Gastrocnemius medialis (tissue), 4 donors: ENCODE measurements at regions not wholly inside any gene's neighbourhood (a gene's known extent, or its start where the extent isn't known, plus 50 kb on each side); places are given as distances from the start of the nearest gene placed in this dataset.

Source experiments
- ATAC-seq, 2 donors: fragments of 150-250 bp; one replicate each; pipeline ENCODE4 v1.9.1; 2016
- DNase-seq, 2 donors: peaks; one replicate each; pipeline ENCODE4 v3.0.0-alpha.2; 2019
- H3K27ac ChIP-seq, 4 donors: fragments of 200-600 bp; sonication (generic); 1 replicate in 1 of 4; 2 replicates in 3 of 4; pipeline ENCODE4 v1.5.1; 2016 to 2018; ENCODE audit warnings: mild to moderate bottlenecking in 2 of 4, moderate library complexity in 1 of 4
- H3K27me3 ChIP-seq, 3 donors: fragments of 200-600 bp; sonication (generic) in 2 of 3; 1 replicate in 1 of 3; 2 replicates in 2 of 3; pipeline versions ENCODE4 v1.5.1 to v1.6.0; 2016 to 2019; ENCODE audit warnings: mild to moderate bottlenecking in 1 of 3, moderate library complexity in 1 of 3
- H3K36me3 ChIP-seq, 2 donors: fragments of 200-600 bp; sonication (generic) in 1 of 2; one replicate each; pipeline ENCODE4 v1.5.1; 2017 to 2018
- H3K4me1 ChIP-seq, 2 donors: fragments of 200-600 bp; sonication (generic) in 1 of 2; one replicate each; pipeline ENCODE4 v1.5.1; 2016 to 2017; ENCODE audit warnings: mild to moderate bottlenecking in 2 of 2
- H3K4me3 ChIP-seq, 4 donors: fragments of 200-600 bp; sonication (generic) in 3 of 4; 1 replicate in 1 of 4; 2 replicates in 3 of 4; pipeline ENCODE4 v1.5.1; 2016 to 2019; ENCODE audit warnings: mild to moderate bottlenecking in 2 of 4
- H3K9me3 ChIP-seq, 3 donors: fragments of 200-600 bp; sonication (generic) in 2 of 3; 1 replicate in 1 of 3; 2 replicates in 2 of 3; pipeline ENCODE4 v1.5.1; 2016 to 2019
- CTCF ChIP-seq, 5 experiments: fragments of 450-650 bp in 3 of 5; fragments of 200-600 bp in 2 of 5; sonication (generic) in 2 of 5; IDR thresholded peaks in 4 of 5; conservative IDR thresholded peaks in 1 of 5; 1 replicate in 4 of 5; 2 replicates in 1 of 5; pipeline ENCODE4 v1.5.1; 2016 to 2019; ENCODE audit warnings: antibody characterized with exemption in 5 of 5, mild to moderate bottlenecking in 3 of 5, moderate library complexity in 3 of 5
- POLR2A ChIP-seq, 2 donors: fragments of 450-650 bp; IDR thresholded peaks; one replicate each; pipeline ENCODE4 v1.6.1; 2017; ENCODE audit warnings: antibody characterized with exemption in 2 of 2, mild to moderate bottlenecking in 2 of 2, moderate library complexity in 2 of 2
- in situ Hi-C, 4 donors: fragments of 200-750 bp; cut with MboI; loops; one replicate each; pipeline versions ENCODE4 v1.15.0 to v1.8.0; 2017; ENCODE audit warnings: low sequenced_read_pairs in 4 of 4
- intact Hi-C: fragments of 100-400 bp; cut with DNase I; formaldehyde crosslinking; loops from one replicate; pipeline ENCODE4 v1.15.1; 2023; ENCODE audit warnings: low total_unique reads

DNA sequence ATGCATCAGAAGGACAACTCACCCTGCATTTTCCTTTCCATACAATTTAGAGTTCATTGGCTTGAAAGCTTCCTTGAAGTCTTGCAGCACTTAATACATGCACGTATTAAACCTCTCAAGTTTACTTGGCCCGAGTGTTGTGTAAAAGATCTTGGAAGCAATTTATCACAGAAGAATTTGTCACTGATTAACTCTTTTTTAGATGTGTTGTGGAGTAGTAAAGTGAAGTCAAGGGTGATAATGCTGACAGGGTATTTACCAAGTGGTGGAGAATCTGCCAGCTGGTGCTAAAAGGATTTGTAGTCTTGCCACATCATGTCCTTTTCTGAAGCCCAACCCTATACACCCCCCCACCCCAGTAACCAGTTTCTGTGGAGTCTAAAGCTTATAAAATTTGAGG is 421.0 kb upstream of the MIR17HG start:
- ATAC-seq (no peak), DNase-seq (no peak)
- Histone ChIP-seq H3K27ac (no peak overlapping the region), H3K4me3 (no peak overlapping the region), H3K4me1 (no peaks in the 10 kb centered on the region), H3K9me3 (no peaks in the 10 kb centered on the region), H3K27me3 (no peaks in the 10 kb centered on the region), H3K36me3 (no peaks in the 10 kb centered on the region)
- no peak for TF ChIP-seq CTCF (IDR thresholded peaks at IDR 0.05 in 4 of 5, conservative IDR thresholded peaks at IDR 0.05 in 1 of 5)
- no peak for TF ChIP-seq POLR2A (IDR thresholded peaks at IDR 0.05)
- in situ Hi-C loops, result no loop called here
- intact Hi-C loops, result no loop called here

- H3K36me3 ChIP-seq, result no peaks in the 10 kb centered on the region
- H3K9me3 ChIP-seq, result no peaks in the 10 kb centered on the region
- no peaks in the 10 kb centered on the region for H3K4me1 ChIP-seq
- in situ Hi-C loops, result no loop called here
- ATAC-seq (no peak), DNase-seq (no peak)
- no peak overlapping the region for H3K27ac ChIP-seq
- intact Hi-C loops, result no loop called here
- TF ChIP-seq POLR2A (IDR thresholded peaks at IDR 0.05) (no peak), CTCF (IDR thresholded peaks at IDR 0.05 in 4 of 5, conservative IDR thresholded peaks at IDR 0.05 in 1 of 5) (no peak)
- H3K4me3 ChIP-seq, result no peak overlapping the region
- no peaks in the 10 kb centered on the region for H3K27me3 ChIP-seq
These were observed 419.4 kb upstream of the MIR17HG start for GRCh38 chr13:90928109-90928508.

- intact Hi-C loops, result no loop called here
- ATAC-seq, result no peak
- in situ Hi-C loops, result no loop called here
These were observed 414.2 kb upstream of the MIR17HG start for GRCh38 chr13:90933097-90933826.

DNA sequence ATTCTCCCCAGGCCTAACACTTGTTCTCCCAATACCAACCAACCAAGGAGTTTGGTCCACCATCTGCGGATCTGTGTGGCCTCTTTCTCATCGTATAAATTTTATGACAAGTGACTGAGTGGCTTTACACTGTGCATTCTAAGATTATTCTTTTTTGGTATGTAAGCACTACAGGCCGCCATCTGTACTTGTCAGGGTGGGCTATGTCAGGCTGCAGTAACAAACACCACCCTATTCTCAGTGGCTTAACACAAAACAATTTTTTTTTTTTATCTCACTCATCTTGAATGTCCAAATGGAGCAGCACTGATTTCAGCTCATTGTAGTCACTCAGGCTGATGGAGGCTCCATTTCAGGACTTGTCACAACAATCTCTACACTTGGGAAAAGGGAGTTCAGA is 412.7 kb upstream of the MIR17HG start:
- in situ Hi-C loops (no loop called here), intact Hi-C loops (no loop called here)
- Histone ChIP-seq H3K27me3 (no peaks in the 10 kb centered on the region), H3K9me3 (no peaks in the 10 kb centered on the region), H3K27ac (no peak overlapping the region), H3K4me3 (no peak overlapping the region), H3K36me3 (no peaks in the 10 kb centered on the region), H3K4me1 (no peaks in the 10 kb centered on the region)
- no peak for DNase-seq
- ATAC-seq, result no peak
- TF ChIP-seq POLR2A (IDR thresholded peaks at IDR 0.05), result no peak
- no peak for TF ChIP-seq CTCF (IDR thresholded peaks at IDR 0.05 in 4 of 5, conservative IDR thresholded peaks at IDR 0.05 in 1 of 5)

More at GRCh38 chr13:90933097-90933826, 414.2 kb upstream of the MIR17HG start:
- no peak for TF ChIP-seq POLR2A (IDR thresholded peaks at IDR 0.05)
- no peak for TF ChIP-seq CTCF (IDR thresholded peaks at IDR 0.05 in 4 of 5, conservative IDR thresholded peaks at IDR 0.05 in 1 of 5)
- Histone ChIP-seq H3K27me3 (no peaks in the 10 kb centered on the region), H3K27ac (no peak overlapping the region), H3K9me3 (no peaks in the 10 kb centered on the region), H3K36me3 (no peaks in the 10 kb centered on the region), H3K4me1 (no peaks in the 10 kb centered on the region), H3K4me3 (no peak overlapping the region)
- no peak for DNase-seq

DNA sequence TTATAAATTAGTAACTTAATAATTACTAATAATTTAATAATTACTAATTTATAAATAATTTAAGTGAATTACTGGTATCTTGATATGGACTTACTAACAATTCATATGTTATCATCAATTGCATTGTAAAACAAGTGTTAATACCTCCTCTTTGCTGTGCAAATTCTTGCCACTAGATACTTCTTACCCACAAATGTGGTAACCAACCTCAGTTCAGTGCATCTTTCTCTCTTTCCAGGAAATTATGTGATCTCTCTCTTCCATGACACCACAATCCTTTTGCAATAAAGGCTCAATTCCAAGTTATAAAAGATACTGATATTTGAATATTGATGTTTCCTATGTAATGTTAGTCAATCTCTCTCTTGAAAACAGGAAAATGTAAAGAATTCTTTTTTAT is 408.6 kb upstream of the MIR17HG start:
- DNase-seq (no peak), ATAC-seq (no peak)
- no peaks in the 10 kb centered on the region for H3K9me3 ChIP-seq
- no peaks in the 10 kb centered on the region for H3K27me3 ChIP-seq
- in situ Hi-C loops (no loop called here), intact Hi-C loops (no loop called here)
- H3K4me3 ChIP-seq, result no peak overlapping the region
- H3K4me1 ChIP-seq, result no peaks in the 10 kb centered on the region
- H3K27ac ChIP-seq, result no peak overlapping the region
- TF ChIP-seq POLR2A (IDR thresholded peaks at IDR 0.05) (no peak), CTCF (IDR thresholded peaks at IDR 0.05 in 4 of 5, conservative IDR thresholded peaks at IDR 0.05 in 1 of 5) (no peak)
- H3K36me3 ChIP-seq, result no peaks in the 10 kb centered on the region
